ENCODE measurements at regions not wholly inside any gene's neighbourhood (a gene's known extent, or its start where the extent isn't known, plus 50 kb on each side); places are given as distances from the start of the nearest gene placed in this dataset.
"Not testable (repeated sequence)": the region's sequence is repeated elsewhere in the genome, so short reads cannot be mapped to it uniquely, and the experiment has no call there.

DNA sequence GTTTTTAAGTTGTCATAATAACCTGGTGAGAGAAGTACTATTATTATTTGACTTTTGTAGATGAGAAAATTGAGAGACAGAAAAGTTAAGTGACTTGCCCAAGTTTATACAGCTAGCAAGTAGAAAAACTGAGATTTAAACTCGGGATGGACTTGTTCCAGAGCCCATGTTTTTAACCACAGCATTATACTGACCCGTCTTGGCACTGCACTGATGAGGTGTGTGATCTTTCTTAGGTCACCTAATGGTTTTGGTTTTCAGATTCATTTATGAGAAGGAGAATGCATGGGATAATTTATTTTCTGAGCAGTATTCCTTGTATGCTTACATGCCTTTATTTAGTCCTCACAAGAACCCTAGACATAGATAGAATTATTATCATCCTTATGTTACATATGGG, 201.8 kb upstream of the CDKN2B start:
- Histone ChIP-seq H3K27me3 (ENCODE audit: control insufficient read depth, insufficient read depth, low read length) (no peaks in the 10 kb centered on the region), H3K36me3 (ENCODE audit: control insufficient read depth, insufficient read depth, low read length) (no peaks in the 10 kb centered on the region), H3K9me3 (ENCODE audit: control insufficient read depth in 2 of 2, low read length in 2 of 2) (no peaks in the 10 kb centered on the region), H3K4me1 (ENCODE audit: control insufficient read depth, insufficient read depth, low read length, poor library complexity, severe bottlenecking) (peaks cover 15% of the 10 kb centered on the region), H3K4me3 (ENCODE audit: low read depth, low read length) (no peak overlapping the region), H3K27ac (ENCODE audit: insufficient read depth, low read length, poor library complexity, severe bottlenecking) (no peak overlapping the region)
- ATAC-seq (ENCODE audit: low read depth in 2 of 2) (no peak), DNase-seq (no peak)
- Mint-ChIP-seq H3K36me3 (no peaks in the 10 kb centered on the region), H3K4me1 (peaks cover 16 to 50% (median 23%) of the 10 kb centered on the region in 4 donors), H3K4me3 (no peak overlapping the region), H3K27me3 (no peaks in the 10 kb centered on the region), H3K27ac (no peak overlapping the region), H3K9me3 (no peaks in the 10 kb centered on the region)

DNA sequence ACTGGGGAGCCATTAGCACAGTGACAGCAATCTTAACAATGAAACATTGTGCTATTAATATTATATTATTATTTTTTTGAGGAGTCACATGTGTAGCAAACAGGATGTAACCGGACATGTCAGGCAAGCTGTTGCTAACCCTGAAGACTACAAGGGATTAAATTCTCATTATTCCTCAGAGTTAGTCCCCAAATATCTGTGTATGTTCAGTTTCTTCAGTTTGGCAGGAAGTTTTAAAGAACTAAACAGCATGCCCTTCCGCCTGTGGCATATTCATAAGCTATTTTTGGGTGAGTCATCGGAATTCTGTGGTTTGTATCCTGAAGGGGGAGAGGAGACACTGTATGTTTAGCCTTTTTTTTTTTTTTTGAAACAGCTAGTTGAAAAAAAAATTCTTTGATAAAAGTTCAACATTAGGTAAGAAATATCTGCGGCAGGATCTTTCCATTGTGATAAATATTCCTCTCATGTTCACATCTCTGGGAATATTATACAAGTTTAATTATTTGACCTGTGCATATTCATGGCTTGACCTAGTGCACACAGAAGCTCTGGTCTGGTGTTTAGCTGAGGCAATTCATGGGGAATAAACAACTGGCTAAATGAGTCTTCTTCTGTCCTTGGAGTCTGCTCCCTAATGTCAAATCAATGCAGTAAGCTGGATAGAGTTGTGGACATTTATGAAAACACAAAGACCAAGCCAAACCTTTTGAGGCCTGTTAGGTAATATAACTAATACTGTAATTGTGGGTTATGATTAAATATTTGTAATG, 202.7 kb upstream of the CDKN2B start:
- no peak for DNase-seq
- H3K4me1 Mint-ChIP-seq, result peaks cover 16 to 50% (median 23%) of the 10 kb centered on the region in 4 donors
- no peak overlapping the region for H3K27ac Mint-ChIP-seq
- H3K36me3 Mint-ChIP-seq, result no peaks in the 10 kb centered on the region
- Histone ChIP-seq H3K4me3 (ENCODE audit: low read depth, low read length) (no peak overlapping the region), H3K4me1 (ENCODE audit: control insufficient read depth, insufficient read depth, low read length, poor library complexity, severe bottlenecking) (peaks cover 15% of the 10 kb centered on the region), H3K27ac (ENCODE audit: insufficient read depth, low read length, poor library complexity, severe bottlenecking) (no peak overlapping the region), H3K9me3 (ENCODE audit: control insufficient read depth in 2 of 2, low read length in 2 of 2) (no peaks in the 10 kb centered on the region), H3K27me3 (ENCODE audit: control insufficient read depth, insufficient read depth, low read length) (no peaks in the 10 kb centered on the region), H3K36me3 (ENCODE audit: control insufficient read depth, insufficient read depth, low read length) (no peaks in the 10 kb centered on the region)
- H3K4me3 Mint-ChIP-seq, result no peak overlapping the region
- H3K9me3 Mint-ChIP-seq, result no peaks in the 10 kb centered on the region
- no peaks in the 10 kb centered on the region for H3K27me3 Mint-ChIP-seq
- ATAC-seq (ENCODE audit: low read depth in 2 of 2), result no peak

DNA sequence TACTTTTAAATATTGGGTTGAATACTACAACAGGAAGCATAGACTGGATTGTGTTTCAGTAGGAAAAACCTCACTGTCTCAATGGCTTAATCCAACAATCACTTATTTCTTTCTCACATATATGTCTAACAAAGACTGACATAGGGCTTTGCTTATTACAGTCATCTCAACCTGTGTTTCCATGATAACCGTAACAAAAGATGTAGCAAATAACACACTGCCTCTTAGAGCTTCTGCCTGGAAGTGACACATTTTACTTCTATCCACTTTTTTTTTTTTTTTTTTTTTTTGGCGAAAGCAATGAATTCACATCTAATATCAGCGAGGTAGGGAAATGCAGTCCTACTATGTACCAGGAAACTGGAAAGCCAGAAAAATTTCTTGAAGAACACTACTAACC, 204.9 kb upstream of the CDKN2B start:
- H3K4me3 ChIP-seq (ENCODE audit: low read depth, low read length), result no peak overlapping the region
- no peaks in the 10 kb centered on the region for H3K9me3 ChIP-seq (ENCODE audit: control insufficient read depth in 2 of 2, low read length in 2 of 2)
- Mint-ChIP-seq H3K4me3 (no peak overlapping the region), H3K9me3 (peaks cover 0 to 2% (median 0%) of the 10 kb centered on the region in 7 donors), H3K4me1 (peaks cover 9 to 41% (median 15%) of the 10 kb centered on the region in 4 donors), H3K27me3 (no peaks in the 10 kb centered on the region), H3K36me3 (no peaks in the 10 kb centered on the region), H3K27ac (peak overlapping the region in 1 of 3 donors; percentile 25)
- H3K27me3 ChIP-seq (ENCODE audit: control insufficient read depth, insufficient read depth, low read length), result no peaks in the 10 kb centered on the region
- H3K4me1 ChIP-seq (ENCODE audit: control insufficient read depth, insufficient read depth, low read length, poor library complexity, severe bottlenecking), result peaks cover 7% of the 10 kb centered on the region
- DNase-seq, result peak in 1 of 3 donors; percentile 26
- H3K36me3 ChIP-seq (ENCODE audit: control insufficient read depth, insufficient read depth, low read length), result no peaks in the 10 kb centered on the region
- no peak for ATAC-seq (ENCODE audit: low read depth in 2 of 2)
- no peak overlapping the region for H3K27ac ChIP-seq (ENCODE audit: insufficient read depth, low read length, poor library complexity, severe bottlenecking)

DNA sequence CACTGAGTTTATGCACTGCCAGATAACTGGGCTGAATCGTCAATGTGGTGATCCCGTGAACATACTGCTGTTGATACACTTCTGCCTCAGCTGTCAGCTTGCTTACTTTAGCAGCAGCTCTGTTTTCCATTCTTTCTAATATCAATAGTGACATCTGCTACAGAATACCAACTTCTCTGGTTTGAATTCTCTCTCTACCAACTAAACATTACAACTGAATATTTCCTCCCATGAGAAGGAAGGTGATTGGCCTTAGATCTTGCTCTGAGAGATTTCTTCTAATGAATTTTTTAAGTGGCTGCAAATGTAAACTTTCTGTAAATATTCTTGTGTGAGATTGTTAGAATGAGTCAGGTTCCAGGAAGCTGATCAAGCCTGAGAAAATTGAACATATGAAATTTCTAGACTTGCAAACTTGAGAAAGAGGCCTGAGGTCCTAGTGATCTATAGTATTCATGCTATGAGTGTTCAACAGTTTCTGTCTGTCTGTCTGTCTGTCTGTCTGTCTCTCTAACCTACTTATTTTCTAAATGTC, 205.5 kb upstream of the CDKN2B start:
- no peaks in the 10 kb centered on the region for H3K36me3 Mint-ChIP-seq
- no peaks in the 10 kb centered on the region for H3K27me3 Mint-ChIP-seq
- DNase-seq (peak in 1 of 3 donors; percentile 41), ATAC-seq (ENCODE audit: low read depth in 2 of 2) (no peak)
- H3K27ac Mint-ChIP-seq, result peak overlapping the region in 2 of 3 donors; percentile 12 to 25
- H3K4me3 Mint-ChIP-seq, result no peak overlapping the region
- Histone ChIP-seq H3K27ac (ENCODE audit: insufficient read depth, low read length, poor library complexity, severe bottlenecking) (no peak overlapping the region), H3K36me3 (ENCODE audit: control insufficient read depth, insufficient read depth, low read length) (no peaks in the 10 kb centered on the region), H3K4me3 (ENCODE audit: low read depth, low read length) (no peak overlapping the region), H3K9me3 (ENCODE audit: control insufficient read depth in 2 of 2, low read length in 2 of 2) (no peaks in the 10 kb centered on the region), H3K4me1 (ENCODE audit: control insufficient read depth, insufficient read depth, low read length, poor library complexity, severe bottlenecking) (peaks cover 1% of the 10 kb centered on the region), H3K27me3 (ENCODE audit: control insufficient read depth, insufficient read depth, low read length) (no peaks in the 10 kb centered on the region)
- H3K9me3 Mint-ChIP-seq, result peaks cover 0 to 2% (median 0%) of the 10 kb centered on the region in 7 donors
- peaks cover 5 to 35% (median 11%) of the 10 kb centered on the region in 4 donors for H3K4me1 Mint-ChIP-seq

DNA sequence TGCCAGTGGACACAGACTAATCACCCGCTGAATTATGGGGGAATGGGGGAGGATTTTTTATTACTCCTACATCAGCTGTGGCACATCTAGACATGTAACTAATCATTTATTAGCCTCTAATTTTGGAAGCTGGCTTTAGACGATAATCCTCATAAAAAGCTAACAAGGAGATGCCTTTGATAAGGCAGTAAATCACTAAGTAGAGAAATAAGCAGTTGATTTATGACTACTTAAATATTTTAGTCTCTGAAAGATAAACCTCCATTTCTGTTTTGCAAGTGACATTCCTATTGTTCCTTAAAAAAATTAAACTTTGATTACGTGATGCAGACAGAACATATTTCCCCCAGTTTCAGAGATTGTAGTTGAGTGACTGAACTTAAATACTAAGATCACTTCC, 206.4 kb upstream of the CDKN2B start:
- Histone ChIP-seq H3K9me3 (ENCODE audit: control insufficient read depth in 2 of 2, low read length in 2 of 2) (no peaks in the 10 kb centered on the region), H3K4me1 (ENCODE audit: control insufficient read depth, insufficient read depth, low read length, poor library complexity, severe bottlenecking) (no peaks in the 10 kb centered on the region), H3K4me3 (ENCODE audit: low read depth, low read length) (no peak overlapping the region), H3K27ac (ENCODE audit: insufficient read depth, low read length, poor library complexity, severe bottlenecking) (no peak overlapping the region), H3K27me3 (ENCODE audit: control insufficient read depth, insufficient read depth, low read length) (no peaks in the 10 kb centered on the region), H3K36me3 (ENCODE audit: control insufficient read depth, insufficient read depth, low read length) (no peaks in the 10 kb centered on the region)
- H3K4me1 Mint-ChIP-seq, result peaks cover 5 to 34% (median 7%) of the 10 kb centered on the region in 4 donors
- no peak for ATAC-seq (ENCODE audit: low read depth in 2 of 2)
- no peak for DNase-seq
- no peak overlapping the region for H3K4me3 Mint-ChIP-seq
- H3K36me3 Mint-ChIP-seq, result no peaks in the 10 kb centered on the region
- H3K27me3 Mint-ChIP-seq, result no peaks in the 10 kb centered on the region
- H3K9me3 Mint-ChIP-seq, result peaks cover 0 to 2% (median 0%) of the 10 kb centered on the region in 7 donors
- no peak overlapping the region for H3K27ac Mint-ChIP-seq

DNA sequence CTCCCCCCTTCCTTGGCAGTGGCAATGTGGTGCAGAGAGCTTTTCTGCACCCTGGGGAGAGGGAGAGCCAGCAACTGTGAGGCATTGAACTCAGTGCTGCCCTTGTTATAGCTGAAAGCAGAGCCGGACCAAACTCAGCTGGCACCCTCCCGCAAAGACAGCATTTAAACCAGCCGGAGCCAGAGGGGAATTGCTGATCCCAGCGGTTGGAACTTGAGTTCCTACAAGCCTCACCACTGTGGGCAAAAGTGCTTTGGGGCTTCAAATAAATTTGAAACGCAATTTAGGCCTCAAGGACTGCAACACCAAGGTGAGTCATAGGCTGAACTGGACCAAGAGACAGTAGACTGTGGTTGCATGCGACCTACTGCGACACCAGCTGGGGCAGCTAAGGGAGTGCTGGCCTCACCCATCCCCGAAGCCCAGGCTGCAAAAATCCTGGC, 207.6 kb upstream of the CDKN2B start:
- Histone ChIP-seq H3K4me3 (ENCODE audit: low read depth, low read length) (no peak overlapping the region), H3K27ac (ENCODE audit: insufficient read depth, low read length, poor library complexity, severe bottlenecking) (no peak overlapping the region), H3K27me3 (ENCODE audit: control insufficient read depth, insufficient read depth, low read length) (no peaks in the 10 kb centered on the region), H3K9me3 (ENCODE audit: control insufficient read depth in 2 of 2, low read length in 2 of 2) (no peaks in the 10 kb centered on the region), H3K4me1 (ENCODE audit: control insufficient read depth, insufficient read depth, low read length, poor library complexity, severe bottlenecking) (no peaks in the 10 kb centered on the region), H3K36me3 (ENCODE audit: control insufficient read depth, insufficient read depth, low read length) (no peaks in the 10 kb centered on the region)
- Mint-ChIP-seq H3K27me3 (no peaks in the 10 kb centered on the region), H3K36me3 (no peaks in the 10 kb centered on the region), H3K27ac (no peak overlapping the region), H3K9me3 (peaks cover 0 to 6% (median 0%) of the 10 kb centered on the region in 7 donors), H3K4me3 (no peak overlapping the region), H3K4me1 (peaks cover 5 to 27% (median 6%) of the 10 kb centered on the region in 4 donors)
- DNase-seq, result no peak
- ATAC-seq (ENCODE audit: low read depth in 2 of 2), result no peak

DNA sequence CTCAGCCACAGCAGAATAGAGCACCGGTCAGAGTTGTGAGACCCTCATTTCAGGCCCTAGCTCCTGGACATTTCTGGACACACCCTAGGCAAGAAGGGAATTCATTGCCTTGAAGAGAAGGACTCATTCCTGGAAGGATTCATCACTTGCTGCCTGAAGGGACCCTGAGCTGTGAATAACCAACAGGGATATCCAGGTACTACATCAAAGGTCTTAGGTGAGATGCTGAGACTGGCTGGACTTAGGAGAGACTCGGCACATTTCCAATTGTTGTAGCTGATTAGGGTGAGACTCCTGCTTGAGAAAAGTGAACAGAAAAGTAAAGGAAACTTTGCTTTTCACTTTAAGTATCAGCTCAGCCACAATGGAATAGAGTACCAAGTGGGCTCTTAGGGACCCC, 208.1 kb upstream of the CDKN2B start:
- no peak for ATAC-seq (ENCODE audit: low read depth in 2 of 2)
- no peak overlapping the region for H3K27ac ChIP-seq (ENCODE audit: insufficient read depth, low read length, poor library complexity, severe bottlenecking)
- H3K27ac Mint-ChIP-seq, result no peak overlapping the region
- no peaks in the 10 kb centered on the region for H3K36me3 Mint-ChIP-seq
- no peaks in the 10 kb centered on the region for H3K27me3 Mint-ChIP-seq
- peaks cover 0 to 8% (median 0%) of the 10 kb centered on the region in 7 donors for H3K9me3 Mint-ChIP-seq
- no peak overlapping the region for H3K4me3 ChIP-seq (ENCODE audit: low read depth, low read length)
- H3K4me1 ChIP-seq (ENCODE audit: control insufficient read depth, insufficient read depth, low read length, poor library complexity, severe bottlenecking), result no peaks in the 10 kb centered on the region
- no peak overlapping the region for H3K4me3 Mint-ChIP-seq
- no peaks in the 10 kb centered on the region for H3K9me3 ChIP-seq (ENCODE audit: control insufficient read depth in 2 of 2, low read length in 2 of 2)
- no peak for DNase-seq
- H3K4me1 Mint-ChIP-seq, result peaks cover 3 to 22% (median 5%) of the 10 kb centered on the region in 4 donors
- no peaks in the 10 kb centered on the region for H3K27me3 ChIP-seq (ENCODE audit: control insufficient read depth, insufficient read depth, low read length)
- H3K36me3 ChIP-seq (ENCODE audit: control insufficient read depth, insufficient read depth, low read length), result no peaks in the 10 kb centered on the region

DNA sequence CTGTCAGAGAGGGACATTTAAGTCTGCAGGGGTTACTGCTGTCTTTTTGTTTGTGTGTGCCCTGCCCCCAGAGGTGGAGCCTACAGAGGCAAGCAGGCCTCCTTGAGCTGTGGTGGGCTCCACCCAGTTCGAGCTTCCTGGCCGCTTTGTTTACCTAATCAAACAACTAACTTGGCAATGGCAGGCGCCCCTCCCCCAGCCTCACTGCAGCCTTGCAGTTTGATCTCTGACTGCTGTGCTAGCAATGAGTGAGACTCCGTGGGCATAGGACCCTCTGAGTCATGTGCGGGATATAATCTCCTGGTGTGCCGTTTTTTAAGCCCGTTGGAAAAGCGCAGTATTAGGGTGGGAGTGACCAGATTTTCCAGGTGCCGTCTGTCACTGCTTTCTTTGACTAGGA, 216.8 kb upstream of the CDKN2B start:
- not testable (repeated sequence) for H3K4me3 ChIP-seq (ENCODE audit: low read depth, low read length); DNase-seq; H3K4me3 Mint-ChIP-seq; H3K36me3 ChIP-seq (ENCODE audit: control insufficient read depth, insufficient read depth, low read length); H3K4me1 Mint-ChIP-seq; H3K27ac ChIP-seq (ENCODE audit: insufficient read depth, low read length, poor library complexity, severe bottlenecking); H3K27me3 ChIP-seq (ENCODE audit: control insufficient read depth, insufficient read depth, low read length); H3K36me3 Mint-ChIP-seq; H3K9me3 ChIP-seq (ENCODE audit: control insufficient read depth in 2 of 2, low read length in 2 of 2); H3K27me3 Mint-ChIP-seq; H3K27ac Mint-ChIP-seq; ATAC-seq (ENCODE audit: low read depth in 2 of 2); H3K4me1 ChIP-seq (ENCODE audit: control insufficient read depth, insufficient read depth, low read length, poor library complexity, severe bottlenecking)
- peaks cover 0 to 20% (median 0%) of the 10 kb centered on the region in 7 donors for H3K9me3 Mint-ChIP-seq
